ENCODE measurements at regions not wholly inside any gene's neighbourhood (a gene's known extent, or its start where the extent isn't known, plus 50 kb on each side); places are given as distances from the start of the nearest gene placed in this dataset.

DNA sequence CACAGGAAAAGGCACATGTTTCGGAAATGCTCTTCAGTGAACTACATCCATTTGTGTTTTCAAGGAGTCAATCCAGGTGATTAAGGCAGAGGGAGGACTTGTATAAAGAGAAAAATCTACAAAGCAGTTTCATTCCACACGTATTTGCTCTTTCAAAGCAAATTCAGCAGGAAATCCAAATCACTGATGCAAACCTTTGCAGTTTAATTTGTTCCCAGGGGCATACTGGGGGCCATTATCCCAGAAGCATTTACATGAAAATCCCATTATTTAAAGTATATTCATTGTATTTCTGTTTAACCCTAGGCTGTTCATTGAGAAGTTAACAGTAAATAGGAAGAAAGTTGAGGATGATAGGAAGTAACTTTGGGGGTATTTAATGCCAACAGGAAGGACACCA, 147.9 kb downstream of the PMP22 start:
- H3K4me3 ChIP-seq (ENCODE audit: low read depth, low read length) = no peak overlapping the region
- no peak for DNase-seq (ENCODE audit: low read depth)
- TF ChIP-seq MYC (IDR thresholded peaks at IDR 0.05; ENCODE audit: low read depth, low read length) = no peak
- no peak for TF ChIP-seq POLR2A (IDR thresholded peaks at IDR 0.05; ENCODE audit: extremely low read depth, insufficient read length)

GRCh38 chr17:15112846-15113617, 152.1 kb downstream of the PMP22 start:
- DNase-seq (ENCODE audit: low read depth) = no peak
- H3K4me3 ChIP-seq (ENCODE audit: low read depth, low read length) = no peak overlapping the region
- no peak for TF ChIP-seq POLR2A (IDR thresholded peaks at IDR 0.05; ENCODE audit: extremely low read depth, insufficient read length)

DNA sequence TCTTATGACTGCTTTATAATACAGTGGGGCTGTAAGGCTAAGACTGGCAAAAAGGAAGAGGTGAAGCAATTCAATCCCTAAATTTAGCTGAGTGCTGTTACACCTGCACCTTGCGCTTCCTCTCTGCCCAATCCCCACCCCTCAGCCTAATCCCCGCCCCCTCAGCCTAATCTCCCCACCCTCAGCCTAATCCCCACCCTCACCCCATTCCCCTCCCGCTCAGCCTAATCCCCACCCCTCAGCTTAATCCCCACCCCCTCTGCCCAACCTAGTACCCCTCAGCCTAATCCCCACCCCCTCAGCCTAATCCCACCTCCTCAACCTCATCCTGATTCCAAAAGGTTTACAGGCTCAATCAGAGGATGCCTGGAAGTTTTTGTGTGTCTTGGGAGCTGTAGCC, 155.5 kb downstream of the PMP22 start:
- H3K4me3 ChIP-seq (ENCODE audit: low read depth, low read length) = no peak overlapping the region
- DNase-seq (ENCODE audit: low read depth) = no peak
- TF ChIP-seq POLR2A (IDR thresholded peaks at IDR 0.05; ENCODE audit: extremely low read depth, insufficient read length) (no peak), CTCF (IDR thresholded peaks at IDR 0.05; ENCODE audit: low read depth, low read length) (no peak), MYC (IDR thresholded peaks at IDR 0.05; ENCODE audit: low read depth, low read length) (no peak), MAX (IDR thresholded peaks at IDR 0.05; ENCODE audit: low read depth, low read length) (no peak)

GRCh38 chr17:15108992-15109391, 156.1 kb downstream of the PMP22 start:
- H3K4me3 ChIP-seq (ENCODE audit: low read depth, low read length) = no peak overlapping the region
- DNase-seq (ENCODE audit: low read depth) = no peak
- no peak for TF ChIP-seq MYC (IDR thresholded peaks at IDR 0.05; ENCODE audit: low read depth, low read length)
- TF ChIP-seq MAX (IDR thresholded peaks at IDR 0.05; ENCODE audit: low read depth, low read length) = no peak
- no peak for TF ChIP-seq CTCF (IDR thresholded peaks at IDR 0.05; ENCODE audit: low read depth, low read length)
- no peak for TF ChIP-seq POLR2A (IDR thresholded peaks at IDR 0.05; ENCODE audit: extremely low read depth, insufficient read length)

DNA sequence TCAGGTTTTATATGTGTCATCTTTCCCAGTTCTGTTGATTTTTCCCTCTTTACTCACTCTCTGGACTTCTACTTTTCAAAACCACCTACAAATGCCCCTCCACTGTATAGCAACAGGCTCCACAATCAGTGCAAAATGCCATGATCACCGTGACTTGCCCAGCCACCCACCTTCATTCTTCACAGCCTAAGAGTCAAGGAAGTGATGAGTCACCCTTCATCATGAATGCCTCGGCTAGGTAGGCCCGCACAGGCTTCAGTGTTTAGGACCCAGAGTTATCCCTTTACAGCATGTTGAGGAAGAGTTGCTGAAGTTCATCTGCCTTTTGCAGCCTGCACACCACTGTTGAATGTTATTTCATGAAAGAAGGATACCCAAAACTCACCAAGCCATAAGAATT, 158.6 kb downstream of the PMP22 start:
- TF ChIP-seq MYC (IDR thresholded peaks at IDR 0.05; ENCODE audit: low read depth, low read length) (no peak), MAX (IDR thresholded peaks at IDR 0.05; ENCODE audit: low read depth, low read length) (no peak), POLR2A (IDR thresholded peaks at IDR 0.05; ENCODE audit: extremely low read depth, insufficient read length) (no peak), CTCF (IDR thresholded peaks at IDR 0.05; ENCODE audit: low read depth, low read length) (no peak)
- peak; percentile 6 for DNase-seq (ENCODE audit: low read depth)
- H3K4me3 ChIP-seq (ENCODE audit: low read depth, low read length) = no peak overlapping the region

DNA sequence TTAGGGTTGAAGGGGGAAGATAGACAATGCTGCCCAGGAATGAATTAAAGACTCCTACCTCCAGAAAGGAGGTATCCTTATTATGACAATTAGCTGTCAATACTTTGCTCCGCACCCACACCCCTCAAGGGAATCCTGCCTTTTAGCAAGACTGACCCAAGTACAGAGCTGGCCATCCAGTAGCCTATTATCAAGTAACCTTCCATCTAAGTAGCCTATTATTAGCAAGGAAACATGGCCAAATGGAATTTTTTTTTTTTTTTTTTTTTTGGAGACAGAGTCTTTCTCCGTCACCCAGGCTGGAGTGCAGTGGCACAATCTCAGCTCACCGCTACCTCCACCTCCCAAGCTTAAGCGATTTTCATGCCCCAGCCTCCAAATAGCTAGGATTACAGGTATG, 161.3 kb downstream of the PMP22 start:
- TF ChIP-seq POLR2A (IDR thresholded peaks at IDR 0.05; ENCODE audit: extremely low read depth, insufficient read length) (no peak), MYC (IDR thresholded peaks at IDR 0.05; ENCODE audit: low read depth, low read length) (no peak), CTCF (IDR thresholded peaks at IDR 0.05; ENCODE audit: low read depth, low read length) (no peak), MAX (IDR thresholded peaks at IDR 0.05; ENCODE audit: low read depth, low read length) (no peak)
- no peak for DNase-seq (ENCODE audit: low read depth)
- no peak overlapping the region for H3K4me3 ChIP-seq (ENCODE audit: low read depth, low read length)

DNA sequence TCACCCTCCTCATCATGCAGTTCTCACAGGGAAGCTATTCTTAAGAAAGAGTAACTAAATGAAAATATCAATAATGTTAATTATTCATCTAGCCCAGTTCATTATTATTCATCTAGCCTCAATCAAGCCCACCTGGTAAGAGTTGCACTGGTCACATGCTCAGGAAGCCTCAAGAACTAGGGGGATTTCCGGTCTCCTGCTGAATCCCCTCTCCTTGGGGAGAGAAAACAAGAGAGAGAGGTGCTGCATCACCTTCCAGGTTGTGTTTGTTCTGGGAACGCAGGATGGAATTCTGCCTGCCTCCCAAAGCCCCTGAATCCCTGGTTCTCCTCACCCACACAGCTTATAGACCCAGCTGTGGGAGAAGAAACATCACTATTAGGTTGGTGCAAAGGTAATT, 164.0 kb downstream of the PMP22 start:
- no peak for DNase-seq (ENCODE audit: low read depth)
- H3K4me3 ChIP-seq (ENCODE audit: low read depth, low read length) = no peak overlapping the region
- TF ChIP-seq CTCF (IDR thresholded peaks at IDR 0.05; ENCODE audit: low read depth, low read length) = no peak
- TF ChIP-seq POLR2A (IDR thresholded peaks at IDR 0.05; ENCODE audit: extremely low read depth, insufficient read length) = no peak
- no peak for TF ChIP-seq MYC (IDR thresholded peaks at IDR 0.05; ENCODE audit: low read depth, low read length)
- TF ChIP-seq MAX (IDR thresholded peaks at IDR 0.05; ENCODE audit: low read depth, low read length) = no peak

Measured in NB4 (cell line).